Neutrophil (primary cell): ENCODE measurements at regions not wholly inside any gene's neighbourhood (a gene's known extent, or its start where the extent isn't known, plus 50 kb on each side); places are given as distances from the start of the nearest gene placed in this dataset.
A peak's percentile ranks its signal among the peaks of the same experiment; 100 is the strongest.

Source experiments
- H3K27ac ChIP-seq: fragments of 200-600 bp; sonication (generic); 2 replicates; pipeline ENCODE4 v1.5.1; 2016; ENCODE audit warnings: mild to moderate bottlenecking, moderate library complexity
- H3K27me3 ChIP-seq: fragments of 200-600 bp; sonication (generic); 2 replicates; pipeline ENCODE4 v1.6.0; 2016; ENCODE audit warnings: mild to moderate bottlenecking
- H3K36me3 ChIP-seq: fragments of 200-600 bp; sonication (generic); 2 replicates; pipeline ENCODE4 v1.5.1; 2017
- H3K4me1 ChIP-seq, 2 experiments: fragments of 200-600 bp in 1 of 2; sonication (generic) in 1 of 2; 1 replicate in 1 of 2; 2 replicates in 1 of 2; pipeline versions ENCODE4 v1.5.1 to v1.6.1; 2013 to 2016; ENCODE audit warnings: low read depth in 1 of 2, low read length in 1 of 2, mild to moderate bottlenecking in 1 of 2, moderate library complexity in 1 of 2; ENCODE audit not compliant: control insufficient read depth in 1 of 2, insufficient read depth in 1 of 2
- H3K4me3 ChIP-seq, 2 experiments: fragments of 200-600 bp in 1 of 2; sonication (generic) in 1 of 2; 1 replicate in 1 of 2; 2 replicates in 1 of 2; pipeline ENCODE4 v1.5.1; 2013 to 2016; ENCODE audit warnings: low read depth in 1 of 2, low read length in 1 of 2, mild to moderate bottlenecking in 1 of 2, moderate library complexity in 1 of 2
- H3K9me3 ChIP-seq: fragments of 200-600 bp; sonication (generic); 2 replicates; pipeline ENCODE4 v1.5.1; 2016
- TF ChIP-seq, protein P1 (sequence below): fragments of 200-600 bp; sonication (generic); IDR thresholded peaks from 2 replicates; pipeline ENCODE4 v1.5.1; 2016; ENCODE audit warnings: antibody characterized with exemption

DNA sequence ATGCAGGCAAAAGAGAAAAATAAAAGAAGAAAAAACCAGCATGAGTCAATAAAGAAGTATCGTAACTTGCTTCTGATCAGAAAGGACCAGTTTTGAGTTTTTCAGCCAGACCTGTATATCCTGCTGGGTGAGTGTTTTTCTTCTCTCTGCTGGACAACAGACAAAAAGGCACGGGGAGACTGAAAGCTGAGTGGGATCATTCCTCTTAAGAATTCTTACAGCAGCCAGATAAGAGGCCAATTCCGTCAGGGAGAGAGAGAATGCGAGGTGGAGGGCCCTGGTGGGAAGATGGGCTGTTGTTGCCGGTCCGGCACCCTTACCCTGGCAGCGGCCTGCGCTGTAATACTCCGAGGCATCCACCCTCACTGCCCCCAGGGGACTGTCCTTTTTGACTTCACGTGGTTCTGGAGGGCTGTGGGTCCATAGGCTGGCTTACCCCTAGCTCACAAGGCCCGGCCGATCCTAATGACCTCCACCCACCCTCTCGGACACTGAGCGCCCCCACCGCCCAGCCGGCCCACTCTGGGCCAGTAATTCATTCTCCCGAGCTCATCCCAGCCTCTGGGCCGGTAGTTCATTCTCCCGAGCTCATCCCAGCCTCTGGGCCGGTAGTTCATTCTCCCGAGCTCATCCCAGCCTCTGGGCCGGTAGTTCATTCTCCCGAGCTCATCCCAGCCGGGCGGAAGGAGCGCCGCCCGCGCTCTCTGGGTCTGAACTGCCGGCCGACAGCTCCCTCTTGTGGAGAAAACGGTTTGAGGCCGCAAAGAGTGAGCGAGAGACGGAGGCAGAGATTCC is 118.3 kb upstream of the SIRPA start:
- Histone ChIP-seq H3K9me3 (no peaks in the 10 kb centered on the region), H3K36me3 (peaks cover 25% of the 10 kb centered on the region), H3K4me3 (peak overlapping the region; percentile 39 to 45), H3K27me3 (no peaks in the 10 kb centered on the region), H3K4me1 (peaks cover 8 to 16% of the 10 kb centered on the region in 2 experiments), H3K27ac (no peak overlapping the region)
- TF ChIP-seq, protein P1, sequence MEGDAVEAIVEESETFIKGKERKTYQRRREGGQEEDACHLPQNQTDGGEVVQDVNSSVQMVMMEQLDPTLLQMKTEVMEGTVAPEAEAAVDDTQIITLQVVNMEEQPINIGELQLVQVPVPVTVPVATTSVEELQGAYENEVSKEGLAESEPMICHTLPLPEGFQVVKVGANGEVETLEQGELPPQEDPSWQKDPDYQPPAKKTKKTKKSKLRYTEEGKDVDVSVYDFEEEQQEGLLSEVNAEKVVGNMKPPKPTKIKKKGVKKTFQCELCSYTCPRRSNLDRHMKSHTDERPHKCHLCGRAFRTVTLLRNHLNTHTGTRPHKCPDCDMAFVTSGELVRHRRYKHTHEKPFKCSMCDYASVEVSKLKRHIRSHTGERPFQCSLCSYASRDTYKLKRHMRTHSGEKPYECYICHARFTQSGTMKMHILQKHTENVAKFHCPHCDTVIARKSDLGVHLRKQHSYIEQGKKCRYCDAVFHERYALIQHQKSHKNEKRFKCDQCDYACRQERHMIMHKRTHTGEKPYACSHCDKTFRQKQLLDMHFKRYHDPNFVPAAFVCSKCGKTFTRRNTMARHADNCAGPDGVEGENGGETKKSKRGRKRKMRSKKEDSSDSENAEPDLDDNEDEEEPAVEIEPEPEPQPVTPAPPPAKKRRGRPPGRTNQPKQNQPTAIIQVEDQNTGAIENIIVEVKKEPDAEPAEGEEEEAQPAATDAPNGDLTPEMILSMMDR = peak; percentile 86

DNA sequence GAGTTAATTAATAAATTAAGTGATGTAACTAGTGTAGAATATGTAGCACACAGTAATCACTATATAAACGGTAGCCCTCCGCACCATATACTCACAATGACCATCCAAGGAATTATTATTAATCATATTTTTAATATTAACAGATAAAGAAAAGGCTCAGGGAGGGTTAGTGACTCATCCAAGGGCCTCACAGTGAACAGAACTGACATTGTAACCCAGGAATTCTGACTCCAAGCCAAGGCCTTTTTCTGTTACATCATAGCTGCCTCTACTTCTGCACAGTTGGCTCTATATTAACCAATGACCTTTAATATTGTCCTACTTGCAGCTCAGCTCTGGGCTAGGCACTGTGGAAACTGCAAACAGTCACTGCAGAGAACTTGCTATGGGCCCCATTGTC is 117.5 kb upstream of the SIRPG start:
- Histone ChIP-seq H3K4me1 (peaks cover 8 to 16% of the 10 kb centered on the region in 2 experiments), H3K27ac (no peak overlapping the region), H3K9me3 (no peaks in the 10 kb centered on the region), H3K27me3 (no peaks in the 10 kb centered on the region), H3K36me3 (peaks cover 25% of the 10 kb centered on the region), H3K4me3 (no peak overlapping the region)
- TF ChIP-seq, protein P1 = no peak

DNA sequence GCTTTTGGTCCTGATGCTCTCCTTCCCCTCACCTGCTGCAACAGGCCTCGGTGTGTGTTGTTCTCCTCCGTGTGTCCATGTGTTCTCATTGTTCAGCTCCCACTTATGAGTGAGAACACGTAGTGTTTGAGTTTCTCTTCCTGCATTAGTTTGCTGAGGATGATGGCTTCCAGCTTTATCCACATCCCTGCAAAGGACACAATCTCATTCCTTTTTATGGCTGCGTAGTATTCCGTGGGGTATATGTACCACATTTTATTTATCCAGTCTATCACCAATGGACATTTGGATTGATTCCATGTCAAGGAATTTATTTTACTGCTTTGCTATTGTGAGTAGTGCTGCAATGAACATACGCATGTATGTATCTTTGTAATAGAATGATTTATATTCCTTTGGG is 116.9 kb upstream of the SIRPG start:
- TF ChIP-seq, protein P1 = no peak
- Histone ChIP-seq H3K27ac (no peak overlapping the region), H3K9me3 (no peaks in the 10 kb centered on the region), H3K27me3 (no peaks in the 10 kb centered on the region), H3K4me3 (no peak overlapping the region), H3K36me3 (peaks cover 26% of the 10 kb centered on the region), H3K4me1 (peaks cover 8 to 16% of the 10 kb centered on the region in 2 experiments)

DNA sequence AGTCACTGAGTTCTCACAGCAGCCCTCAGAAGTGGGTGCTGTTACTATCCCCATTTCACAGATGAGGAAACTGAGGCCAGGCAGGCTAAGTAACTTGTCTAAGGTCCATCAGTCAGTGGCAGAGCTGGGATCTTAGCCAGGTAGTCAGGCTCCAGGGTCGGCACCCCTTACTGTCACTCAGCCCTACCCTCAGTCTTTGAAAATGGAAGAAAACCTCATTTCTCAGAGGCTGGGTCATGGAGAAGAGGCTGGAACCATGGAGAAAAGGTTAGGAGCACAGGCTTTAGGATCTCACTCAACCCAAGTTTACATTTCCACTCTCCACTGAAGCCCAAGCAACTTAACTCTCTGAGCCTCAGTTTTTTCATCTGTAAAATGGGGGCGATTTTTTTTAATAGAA is 116.2 kb upstream of the SIRPG start:
- no peak overlapping the region for H3K4me3 ChIP-seq
- H3K4me1 ChIP-seq = peaks cover 8 to 16% of the 10 kb centered on the region in 2 experiments
- peaks cover 31% of the 10 kb centered on the region for H3K36me3 ChIP-seq
- H3K27ac ChIP-seq = no peak overlapping the region
- no peaks in the 10 kb centered on the region for H3K27me3 ChIP-seq
- TF ChIP-seq, protein P1 = no peak
- no peaks in the 10 kb centered on the region for H3K9me3 ChIP-seq

DNA sequence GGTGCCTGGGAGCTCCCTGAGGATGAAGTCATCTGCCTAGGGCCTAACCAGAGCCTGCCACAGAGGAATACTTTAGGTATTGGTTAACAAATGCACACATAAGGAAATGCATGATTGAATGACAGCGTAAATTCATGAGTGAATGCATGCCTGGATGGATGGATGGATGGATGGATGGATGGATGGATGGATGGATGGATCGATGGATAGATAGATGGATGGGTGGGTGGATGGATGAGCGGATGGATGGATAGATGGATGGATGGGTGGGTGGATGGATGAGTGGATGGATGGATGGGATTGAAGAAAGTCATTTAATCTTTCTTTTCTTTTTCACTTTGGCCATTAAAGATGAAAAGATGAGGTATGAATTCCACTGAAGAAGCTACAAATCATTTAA is 111.9 kb upstream of the SIRPG start:
- peaks cover 25 to 26% of the 10 kb centered on the region in 2 experiments for H3K4me1 ChIP-seq
- no peak overlapping the region for H3K4me3 ChIP-seq
- H3K9me3 ChIP-seq = no peaks in the 10 kb centered on the region
- no peaks in the 10 kb centered on the region for H3K27me3 ChIP-seq
- H3K36me3 ChIP-seq = peaks cover 19% of the 10 kb centered on the region
- TF ChIP-seq, protein P1 = no peak
- H3K27ac ChIP-seq = no peak overlapping the region
